GM23248 (cell line): ENCODE measurements at regions not wholly inside any gene's neighbourhood (a gene's known extent, or its start where the extent isn't known, plus 50 kb on each side); places are given as distances from the start of the nearest gene placed in this dataset.

Experiments
- DNase-seq: peaks from one replicate; pipeline ENCODE4 v3.0.0-alpha.2; 2015
- H2AFZ ChIP-seq: fragments of 200-600 bp; sonication (generic); 2 replicates; pipeline ENCODE4 v1.6.1; 2016; ENCODE audit warnings: antibody characterized with exemption
- H3F3A ChIP-seq: fragments of 200-600 bp; sonication (generic); 2 replicates; pipeline ENCODE4 v1.6.1; 2016; ENCODE audit warnings: mild to moderate bottlenecking, antibody characterized with exemption, mixed run types; ENCODE audit not compliant: insufficient read depth
- H3K27ac ChIP-seq: fragments of 200-600 bp; sonication (generic); 2 replicates; pipeline ENCODE4 v1.5.1; 2016; ENCODE audit warnings: mild to moderate bottlenecking
- H3K27me3 ChIP-seq: fragments of 200-600 bp; sonication (generic); replicated peaks from 2 replicates; pipeline ENCODE4 v1.6.1; 2016; ENCODE audit warnings: mild to moderate bottlenecking; ENCODE audit not compliant: insufficient read depth
- H3K36me3 ChIP-seq: fragments of 200-600 bp; sonication (generic); 2 replicates; pipeline ENCODE4 v1.6.1; 2016; ENCODE audit warnings: low read depth, mild to moderate bottlenecking
- H3K4me1 ChIP-seq: fragments of 200-600 bp; sonication (generic); 2 replicates; pipeline ENCODE4 v1.6.1; 2016; ENCODE audit warnings: mild to moderate bottlenecking; ENCODE audit not compliant: insufficient read depth
- H3K4me2 ChIP-seq: fragments of 200-600 bp; sonication (generic); one replicate; pipeline ENCODE4 v1.6.1; 2016; ENCODE audit warnings: mild to moderate bottlenecking; ENCODE audit not compliant: unreplicated experiment
- H3K4me3 ChIP-seq: fragments of 200-600 bp; sonication (generic); 2 replicates; pipeline ENCODE4 v1.5.1; 2016; ENCODE audit warnings: mild to moderate bottlenecking
- H3K79me2 ChIP-seq: fragments of 200-600 bp; sonication (generic); 2 replicates; pipeline ENCODE4 v1.6.1; 2016; ENCODE audit warnings: mild to moderate bottlenecking; ENCODE audit not compliant: insufficient read depth
- H3K9ac ChIP-seq: fragments of 200-600 bp; sonication (generic); 2 replicates; pipeline ENCODE4 v1.6.1; 2016; ENCODE audit warnings: mild to moderate bottlenecking
- H3K9me2 ChIP-seq: fragments of 200-600 bp; sonication (generic); 2 replicates; pipeline ENCODE4 v1.6.1; 2016; ENCODE audit warnings: mixed run types, mild to moderate bottlenecking, moderate library complexity; ENCODE audit not compliant: insufficient read depth
- H3K9me3 ChIP-seq: fragments of 200-600 bp; sonication (generic); one replicate; pipeline ENCODE4 v1.6.1; 2017; ENCODE audit warnings: low read depth
- H4K20me1 ChIP-seq: fragments of 200-600 bp; sonication (generic); 2 replicates; pipeline ENCODE4 v1.6.0; 2016; ENCODE audit not compliant: insufficient read depth
- EZH2 ChIP-seq: fragments of 200-600 bp; sonication (generic); IDR thresholded peaks from 2 replicates; pipeline ENCODE4 v1.6.1; 2018; ENCODE audit warnings: antibody characterized with exemption, mild to moderate bottlenecking; ENCODE audit not compliant: insufficient read depth, poor library complexity, severe bottlenecking
- EZH2phosphoT487 ChIP-seq: fragments of 200-600 bp; sonication (generic); IDR thresholded peaks from 2 replicates; pipeline ENCODE4 v1.6.1; 2018; ENCODE audit warnings: antibody characterized with exemption, moderate library complexity, mild to moderate bottlenecking, low read depth; ENCODE audit not compliant: insufficient read depth
- WGBS, 2 experiments: methylation state at CpG; one replicate each; pipeline ENCODE4 v1.1.6; 2015 to 2017; ENCODE audit warnings: low lambda C conversion rate in 2 of 2, low coverage in 1 of 2; ENCODE audit errors: missing lambda C conversion rate in 2 of 2; 5-methylcytosine and 5-hydroxymethylcytosine counted together
- in situ Hi-C: fragments of 300-500 bp; cut with MboI; formaldehyde crosslinking; loops from 2 replicates; pipeline ENCODE4 v1.15.0; 2020

GRCh38 chr4:179007755-179008154, 1565.5 kb upstream of the AGA start:
- TF ChIP-seq EZH2phosphoT487 = no peak
- TF ChIP-seq EZH2 = no peak
- no peak overlapping the region for H3K27ac ChIP-seq
- H3K9me3 ChIP-seq = no peaks in the 10 kb centered on the region
- no peaks in the 10 kb centered on the region for H3K36me3 ChIP-seq
- no peak overlapping the region for H3K9ac ChIP-seq
- no peak overlapping the region for H3K4me2 ChIP-seq
- no peaks in the 10 kb centered on the region for H3F3A ChIP-seq
- H4K20me1 ChIP-seq = no peaks in the 10 kb centered on the region
- DNase-seq = no peak
- no peaks in the 10 kb centered on the region for H3K79me2 ChIP-seq
- no peaks in the 10 kb centered on the region for H3K9me2 ChIP-seq
- no peaks in the 10 kb centered on the region for H3K27me3 ChIP-seq
- no peak overlapping the region for H2AFZ ChIP-seq
- H3K4me1 ChIP-seq = no peaks in the 10 kb centered on the region
- H3K4me3 ChIP-seq = no peak overlapping the region
- in situ Hi-C loops = no loop called here

GRCh38 chr4:179017581-179017980, 1575.3 kb upstream of the AGA start:
- H3K4me3 ChIP-seq = no peak overlapping the region
- WGBS, 2 experiments = 32 to 33% methylated on average over 8 of the region's 8 CpGs
- no peaks in the 10 kb centered on the region for H3K9me3 ChIP-seq
- no peak overlapping the region for H2AFZ ChIP-seq
- H3K36me3 ChIP-seq = no peaks in the 10 kb centered on the region
- H3K27ac ChIP-seq = no peak overlapping the region
- in situ Hi-C loops = no loop called here
- DNase-seq = no peak
- H3K9ac ChIP-seq = no peak overlapping the region
- H3K79me2 ChIP-seq = no peaks in the 10 kb centered on the region
- no peaks in the 10 kb centered on the region for H4K20me1 ChIP-seq
- H3K4me1 ChIP-seq = no peaks in the 10 kb centered on the region
- no peaks in the 10 kb centered on the region for H3K9me2 ChIP-seq
- no peak overlapping the region for H3K4me2 ChIP-seq
- no peak for TF ChIP-seq EZH2phosphoT487
- no peak for TF ChIP-seq EZH2
- no peaks in the 10 kb centered on the region for H3F3A ChIP-seq
- H3K27me3 ChIP-seq = no peaks in the 10 kb centered on the region

GRCh38 chr4:179027569-179027968, 1585.3 kb upstream of the AGA start:
- no peaks in the 10 kb centered on the region for H3K9me3 ChIP-seq
- in situ Hi-C loops = no loop called here
- H3F3A ChIP-seq = no peaks in the 10 kb centered on the region
- no peak for DNase-seq
- no peaks in the 10 kb centered on the region for H3K36me3 ChIP-seq
- no peaks in the 10 kb centered on the region for H3K4me1 ChIP-seq
- no peaks in the 10 kb centered on the region for H3K9me2 ChIP-seq
- H3K27ac ChIP-seq = no peak overlapping the region
- WGBS, 2 experiments = 5 to 9% methylated on average over 4 of the region's 4 CpGs
- no peaks in the 10 kb centered on the region for H3K79me2 ChIP-seq
- no peak for TF ChIP-seq EZH2phosphoT487
- no peak for TF ChIP-seq EZH2
- no peaks in the 10 kb centered on the region for H3K27me3 ChIP-seq
- H3K4me3 ChIP-seq = no peak overlapping the region
- no peak overlapping the region for H2AFZ ChIP-seq
- H4K20me1 ChIP-seq = no peaks in the 10 kb centered on the region
- no peak overlapping the region for H3K4me2 ChIP-seq
- H3K9ac ChIP-seq = no peak overlapping the region

- Histone ChIP-seq H3K4me2 (no peak overlapping the region), H3F3A (no peaks in the 10 kb centered on the region), H3K4me3 (no peak overlapping the region), H3K9ac (no peak overlapping the region), H3K9me2 (no peaks in the 10 kb centered on the region), H3K27ac (no peak overlapping the region), H4K20me1 (no peaks in the 10 kb centered on the region), H3K9me3 (no peaks in the 10 kb centered on the region), H3K4me1 (no peaks in the 10 kb centered on the region), H3K27me3 (no peaks in the 10 kb centered on the region), H2AFZ (no peak overlapping the region), H3K79me2 (no peaks in the 10 kb centered on the region), H3K36me3 (no peaks in the 10 kb centered on the region)
- WGBS, 2 experiments = 13 to 17% methylated on average over 2 of the region's 2 CpGs
- no peak for TF ChIP-seq EZH2
- no peak for TF ChIP-seq EZH2phosphoT487
- in situ Hi-C loops = no loop called here
- no peak for DNase-seq
These were observed 1586.1 kb upstream of the AGA start for GRCh38 chr4:179028321-179028720.

GRCh38 chr4:179029683-179030082, 1587.4 kb upstream of the AGA start:
- H3K36me3 ChIP-seq = no peaks in the 10 kb centered on the region
- H3K4me3 ChIP-seq = no peak overlapping the region
- no peaks in the 10 kb centered on the region for H3K9me2 ChIP-seq
- no peaks in the 10 kb centered on the region for H3F3A ChIP-seq
- H3K9me3 ChIP-seq = no peaks in the 10 kb centered on the region
- H3K79me2 ChIP-seq = no peaks in the 10 kb centered on the region
- H3K27me3 ChIP-seq = no peaks in the 10 kb centered on the region
- WGBS, 2 experiments = 9 to 15% methylated on average over 1 of the region's 1 CpG
- H3K4me2 ChIP-seq = no peak overlapping the region
- no peak for TF ChIP-seq EZH2
- TF ChIP-seq EZH2phosphoT487 = no peak
- no peaks in the 10 kb centered on the region for H4K20me1 ChIP-seq
- no peak overlapping the region for H3K9ac ChIP-seq
- no peak overlapping the region for H3K27ac ChIP-seq
- H2AFZ ChIP-seq = no peak overlapping the region
- no peak for DNase-seq
- in situ Hi-C loops = no loop called here
- H3K4me1 ChIP-seq = no peaks in the 10 kb centered on the region
